ENCODE measurements at regions not wholly inside any gene's neighbourhood (a gene's known extent, or its start where the extent isn't known, plus 50 kb on each side); places are given as distances from the start of the nearest gene placed in this dataset.

- H3K9me3 Mint-ChIP-seq, result no peaks in the 10 kb centered on the region
- H3K36me3 Mint-ChIP-seq, result no peaks in the 10 kb centered on the region
- H3K36me3 ChIP-seq (ENCODE audit: insufficient read depth, low read length), result no peaks in the 10 kb centered on the region
- no peak for DNase-seq
- H3K27ac ChIP-seq (ENCODE audit: low read depth, low read length), result no peak overlapping the region
- no peaks in the 10 kb centered on the region for H3K27me3 ChIP-seq (ENCODE audit: insufficient read depth, low read length)
- H3K27ac Mint-ChIP-seq, result no peak overlapping the region
- CTCF ChIA-PET (ENCODE audit: partially characterized antibody), result no interaction called here
- H3K9me3 ChIP-seq (ENCODE audit: control insufficient read depth in 1 of 2, low read length in 2 of 2), result no peaks in the 10 kb centered on the region
- H3K4me3 ChIP-seq (ENCODE audit: low read length in 2 of 2), result no peak overlapping the region
- peaks cover 0 to 2% of the 10 kb centered on the region in 2 donors for H3K27me3 Mint-ChIP-seq
- H3K4me1 Mint-ChIP-seq, result no peaks in the 10 kb centered on the region
- POLR2A ChIA-PET (ENCODE audit: partially characterized antibody), result no interaction called here
- intact Hi-C loops (cut with micrococcal nuclease), result no loop called here
- H3K4me3 Mint-ChIP-seq, result no peak overlapping the region
- H3K4me1 ChIP-seq (ENCODE audit: insufficient read depth, low read length), result no peaks in the 10 kb centered on the region
Observed at GRCh38 chr2:45337481-45337880, 273.6 kb downstream of the SRBD1 start.

GRCh38 chr2:45334205-45334604 is 276.9 kb downstream of the SRBD1 start:
- ChIA-PET POLR2A (ENCODE audit: partially characterized antibody) (no interaction called here), CTCF (ENCODE audit: partially characterized antibody) (interaction anchor here (1.3 kb wide), 1 partner anchor 33 kb away, joined by 3 read pairs; no protein-coding TSS in a partner anchor)
- no peak overlapping the region for H3K27ac ChIP-seq (ENCODE audit: low read depth, low read length)
- H3K4me3 ChIP-seq (ENCODE audit: low read length in 2 of 2), result no peak overlapping the region
- H3K4me3 Mint-ChIP-seq, result no peak overlapping the region
- peaks cover 2 to 6% of the 10 kb centered on the region in 2 donors for H3K27me3 Mint-ChIP-seq
- H3K9me3 Mint-ChIP-seq, result no peaks in the 10 kb centered on the region
- intact Hi-C loops (cut with micrococcal nuclease), result no loop called here
- H3K36me3 Mint-ChIP-seq, result no peaks in the 10 kb centered on the region
- no peak for DNase-seq
- no peaks in the 10 kb centered on the region for H3K27me3 ChIP-seq (ENCODE audit: insufficient read depth, low read length)
- H3K4me1 ChIP-seq (ENCODE audit: insufficient read depth, low read length), result no peaks in the 10 kb centered on the region
- no peaks in the 10 kb centered on the region for H3K4me1 Mint-ChIP-seq
- no peaks in the 10 kb centered on the region for H3K36me3 ChIP-seq (ENCODE audit: insufficient read depth, low read length)
- H3K27ac Mint-ChIP-seq, result no peak overlapping the region
- H3K9me3 ChIP-seq (ENCODE audit: control insufficient read depth in 1 of 2, low read length in 2 of 2), result no peaks in the 10 kb centered on the region

- Histone ChIP-seq H3K27ac (ENCODE audit: low read depth, low read length) (no peak overlapping the region), H3K9me3 (ENCODE audit: control insufficient read depth in 1 of 2, low read length in 2 of 2) (no peaks in the 10 kb centered on the region), H3K4me1 (ENCODE audit: insufficient read depth, low read length) (no peaks in the 10 kb centered on the region), H3K4me3 (ENCODE audit: low read length in 2 of 2) (no peak overlapping the region), H3K27me3 (ENCODE audit: insufficient read depth, low read length) (no peaks in the 10 kb centered on the region), H3K36me3 (ENCODE audit: insufficient read depth, low read length) (no peaks in the 10 kb centered on the region)
- ChIA-PET POLR2A (ENCODE audit: partially characterized antibody) (no interaction called here), CTCF (ENCODE audit: partially characterized antibody) (no interaction called here)
- Mint-ChIP-seq H3K27ac (no peak overlapping the region), H3K4me1 (no peaks in the 10 kb centered on the region), H3K9me3 (no peaks in the 10 kb centered on the region), H3K4me3 (no peak overlapping the region), H3K36me3 (no peaks in the 10 kb centered on the region), H3K27me3 (peaks cover 2 to 6% of the 10 kb centered on the region in 2 donors)
- no peak for DNase-seq
- intact Hi-C loops (cut with micrococcal nuclease), result no loop called here
Observed at GRCh38 chr2:45332567-45332966, 278.5 kb downstream of the SRBD1 start.

GRCh38 chr2:45332094-45332493 is 279.0 kb downstream of the SRBD1 start:
- Histone ChIP-seq H3K36me3 (ENCODE audit: insufficient read depth, low read length) (no peaks in the 10 kb centered on the region), H3K27me3 (ENCODE audit: insufficient read depth, low read length) (no peaks in the 10 kb centered on the region), H3K27ac (ENCODE audit: low read depth, low read length) (no peak overlapping the region), H3K4me1 (ENCODE audit: insufficient read depth, low read length) (no peaks in the 10 kb centered on the region), H3K4me3 (ENCODE audit: low read length in 2 of 2) (no peak overlapping the region), H3K9me3 (ENCODE audit: control insufficient read depth in 1 of 2, low read length in 2 of 2) (no peaks in the 10 kb centered on the region)
- H3K4me3 Mint-ChIP-seq, result no peak overlapping the region
- POLR2A ChIA-PET (ENCODE audit: partially characterized antibody), result no interaction called here
- no peaks in the 10 kb centered on the region for H3K36me3 Mint-ChIP-seq
- CTCF ChIA-PET (ENCODE audit: partially characterized antibody), result no interaction called here
- H3K9me3 Mint-ChIP-seq, result no peaks in the 10 kb centered on the region
- DNase-seq, result no peak
- no peak overlapping the region for H3K27ac Mint-ChIP-seq
- H3K27me3 Mint-ChIP-seq, result peaks cover 2 to 10% of the 10 kb centered on the region in 2 donors
- intact Hi-C loops (cut with micrococcal nuclease), result no loop called here
- H3K4me1 Mint-ChIP-seq, result no peaks in the 10 kb centered on the region

GRCh38 chr2:45331410-45331786 is 279.7 kb downstream of the SRBD1 start:
- ChIA-PET CTCF (ENCODE audit: partially characterized antibody) (no interaction called here), POLR2A (ENCODE audit: partially characterized antibody) (no interaction called here)
- H3K27ac Mint-ChIP-seq, result no peak overlapping the region
- H3K27me3 ChIP-seq (ENCODE audit: insufficient read depth, low read length), result no peaks in the 10 kb centered on the region
- H3K27me3 Mint-ChIP-seq, result peaks cover 2 to 10% of the 10 kb centered on the region in 2 donors
- H3K36me3 Mint-ChIP-seq, result no peaks in the 10 kb centered on the region
- no peaks in the 10 kb centered on the region for H3K9me3 Mint-ChIP-seq
- no peaks in the 10 kb centered on the region for H3K9me3 ChIP-seq (ENCODE audit: control insufficient read depth in 1 of 2, low read length in 2 of 2)
- no peak overlapping the region for H3K4me3 ChIP-seq (ENCODE audit: low read length in 2 of 2)
- no peak for DNase-seq
- no peak overlapping the region for H3K27ac ChIP-seq (ENCODE audit: low read depth, low read length)
- no peaks in the 10 kb centered on the region for H3K4me1 Mint-ChIP-seq
- H3K4me3 Mint-ChIP-seq, result no peak overlapping the region
- no peaks in the 10 kb centered on the region for H3K36me3 ChIP-seq (ENCODE audit: insufficient read depth, low read length)
- no peaks in the 10 kb centered on the region for H3K4me1 ChIP-seq (ENCODE audit: insufficient read depth, low read length)
- intact Hi-C loops (cut with micrococcal nuclease), result no loop called here

- Mint-ChIP-seq H3K4me1 (no peaks in the 10 kb centered on the region), H3K27ac (peak overlapping the region in 1 of 7 donors; percentile 54), H3K27me3 (peaks cover 2 to 10% of the 10 kb centered on the region in 2 donors), H3K9me3 (no peaks in the 10 kb centered on the region), H3K36me3 (no peaks in the 10 kb centered on the region), H3K4me3 (no peak overlapping the region)
- Histone ChIP-seq H3K9me3 (ENCODE audit: control insufficient read depth in 1 of 2, low read length in 2 of 2) (no peaks in the 10 kb centered on the region), H3K27ac (ENCODE audit: low read depth, low read length) (no peak overlapping the region), H3K4me3 (ENCODE audit: low read length in 2 of 2) (no peak overlapping the region), H3K27me3 (ENCODE audit: insufficient read depth, low read length) (no peaks in the 10 kb centered on the region), H3K36me3 (ENCODE audit: insufficient read depth, low read length) (no peaks in the 10 kb centered on the region), H3K4me1 (ENCODE audit: insufficient read depth, low read length) (no peaks in the 10 kb centered on the region)
- no peak for DNase-seq
- ChIA-PET POLR2A (ENCODE audit: partially characterized antibody) (no interaction called here), CTCF (ENCODE audit: partially characterized antibody) (no interaction called here)
- intact Hi-C loops (cut with micrococcal nuclease), result no loop called here
Observed at GRCh38 chr2:45330637-45331409, 280.2 kb downstream of the SRBD1 start.

GRCh38 chr2:45330108-45330507 is 281.0 kb downstream of the SRBD1 start:
- ChIA-PET POLR2A (ENCODE audit: partially characterized antibody) (no interaction called here), CTCF (ENCODE audit: partially characterized antibody) (no interaction called here)
- no peaks in the 10 kb centered on the region for H3K4me1 ChIP-seq (ENCODE audit: insufficient read depth, low read length)
- no peak overlapping the region for H3K27ac ChIP-seq (ENCODE audit: low read depth, low read length)
- Mint-ChIP-seq H3K4me1 (no peaks in the 10 kb centered on the region), H3K27ac (no peak overlapping the region), H3K27me3 (peaks cover 2 to 10% of the 10 kb centered on the region in 2 donors), H3K9me3 (no peaks in the 10 kb centered on the region), H3K4me3 (no peak overlapping the region), H3K36me3 (no peaks in the 10 kb centered on the region)
- H3K4me3 ChIP-seq (ENCODE audit: low read length in 2 of 2), result no peak overlapping the region
- intact Hi-C loops (cut with micrococcal nuclease), result no loop called here
- DNase-seq, result no peak
- H3K9me3 ChIP-seq (ENCODE audit: control insufficient read depth in 1 of 2, low read length in 2 of 2), result no peaks in the 10 kb centered on the region
- no peaks in the 10 kb centered on the region for H3K36me3 ChIP-seq (ENCODE audit: insufficient read depth, low read length)
- no peaks in the 10 kb centered on the region for H3K27me3 ChIP-seq (ENCODE audit: insufficient read depth, low read length)

Measured in CD4-positive, alpha-beta memory T cell (primary cell).